Neural progenitor cell (in vitro differentiated cells): ENCODE measurements at regions not wholly inside any gene's neighbourhood (a gene's known extent, or its start where the extent isn't known, plus 50 kb on each side); places are given as distances from the start of the nearest gene placed in this dataset.
A peak's percentile ranks its signal among the peaks of the same experiment; 100 is the strongest.

ENCODE experiments used
- DNase-seq: peaks from one replicate; pipeline ENCODE4 v3.0.0-alpha.2; 2016; ENCODE audit warnings: low spot score
- H2AFZ ChIP-seq: fragments of 200-600 bp; sonication (generic); replicated peaks from 2 replicates; pipeline ENCODE4 v1.6.1; 2016; ENCODE audit warnings: antibody characterized with exemption
- H3F3A ChIP-seq: fragments of 200-600 bp; sonication (generic); 2 replicates; pipeline ENCODE4 v1.6.1; 2016; ENCODE audit warnings: antibody characterized with exemption, low read depth
- H3K27ac ChIP-seq: fragments of 200-600 bp; sonication (generic); 2 replicates; pipeline ENCODE4 v1.5.1; 2016; ENCODE audit warnings: mild to moderate bottlenecking
- H3K27me3 ChIP-seq: fragments of 200-600 bp; sonication (generic); 2 replicates; pipeline ENCODE4 v1.6.1; 2016; ENCODE audit warnings: mild to moderate bottlenecking, moderate library complexity
- H3K36me3 ChIP-seq: fragments of 200-600 bp; sonication (generic); 2 replicates; pipeline ENCODE4 v1.5.1; 2016
- H3K4me1 ChIP-seq: fragments of 200-600 bp; sonication (generic); 2 replicates; pipeline ENCODE4 v1.6.1; 2016; ENCODE audit warnings: mixed run types
- H3K4me2 ChIP-seq: fragments of 200-600 bp; sonication (generic); 2 replicates; pipeline ENCODE4 v1.6.1; 2016
- H3K4me3 ChIP-seq: fragments of 200-600 bp; sonication (generic); 2 replicates; pipeline ENCODE4 v1.5.1; 2016
- H3K79me2 ChIP-seq: fragments of 200-600 bp; sonication (generic); 2 replicates; pipeline ENCODE4 v1.6.1; 2016; ENCODE audit warnings: low read depth
- H3K9ac ChIP-seq: fragments of 200-600 bp; sonication (generic); 2 replicates; pipeline ENCODE4 v1.6.1; 2016
- H3K9me3 ChIP-seq: fragments of 200-600 bp; sonication (generic); 2 replicates; pipeline ENCODE4 v1.5.1; 2016; ENCODE audit warnings: low read depth
- H4K20me1 ChIP-seq: fragments of 200-600 bp; sonication (generic); 2 replicates; pipeline ENCODE4 v1.6.1; 2016; ENCODE audit warnings: low read depth
- H3K27ac Mint-ChIP-seq: 3 replicates; pipeline ENCODE4 v1.8.0; 2021; ENCODE audit warnings: mixed read lengths
- H3K27me3 Mint-ChIP-seq: 2 replicates; pipeline ENCODE4 v1.8.0; 2022; ENCODE audit warnings: low read depth, mild to moderate bottlenecking, inconsistent platforms, moderate library complexity, mixed read lengths; ENCODE audit not compliant: insufficient read depth
- H3K36me3 Mint-ChIP-seq: 3 replicates; pipeline ENCODE4 v1.8.0; 2021; ENCODE audit warnings: mixed read lengths
- H3K4me1 Mint-ChIP-seq: 3 replicates; pipeline ENCODE4 v1.8.0; 2021; ENCODE audit warnings: mixed read lengths
- H3K4me3 Mint-ChIP-seq: 3 replicates; pipeline ENCODE4 v1.8.0; 2021; ENCODE audit warnings: mild to moderate bottlenecking, moderate library complexity, mixed read lengths
- H3K9me3 Mint-ChIP-seq: 3 replicates; pipeline ENCODE4 v1.8.0; 2020; ENCODE audit warnings: mixed read lengths
- CTCF ChIP-seq: fragments of 200-600 bp; sonication (generic); IDR thresholded peaks from 2 replicates; pipeline ENCODE4 v1.5.1; 2017; ENCODE audit warnings: antibody characterized with exemption, mild to moderate bottlenecking
- EZH2 ChIP-seq: fragments of 200-600 bp; sonication (generic); IDR thresholded peaks from 2 replicates; pipeline ENCODE4 v1.6.1; 2017; ENCODE audit warnings: antibody characterized with exemption, mild to moderate bottlenecking, moderate library complexity
- EZH2phosphoT487 ChIP-seq: fragments of 200-600 bp; sonication (generic); IDR thresholded peaks from 2 replicates; pipeline ENCODE4 v1.6.1; 2017; ENCODE audit warnings: antibody characterized with exemption

GRCh38 chr20:19807946-19808330 lies 49.9 kb downstream of the RIN2 start:
- no peaks in the 10 kb centered on the region for H3K27me3 ChIP-seq
- no peaks in the 10 kb centered on the region for H3F3A ChIP-seq
- no peaks in the 10 kb centered on the region for H3K4me1 ChIP-seq
- no peaks in the 10 kb centered on the region for H3K79me2 ChIP-seq
- H3K27ac ChIP-seq = no peak overlapping the region
- H3K4me3 Mint-ChIP-seq = no peak overlapping the region
- H3K9ac ChIP-seq = no peak overlapping the region
- no peak for DNase-seq
- no peaks in the 10 kb centered on the region for H3K9me3 ChIP-seq
- H3K36me3 ChIP-seq = no peaks in the 10 kb centered on the region
- no peaks in the 10 kb centered on the region for H3K9me3 Mint-ChIP-seq
- peaks cover 34% of the 10 kb centered on the region for H3K36me3 Mint-ChIP-seq
- H2AFZ ChIP-seq = no peak overlapping the region
- H3K4me1 Mint-ChIP-seq = no peaks in the 10 kb centered on the region
- H3K27ac Mint-ChIP-seq = no peak overlapping the region
- no peaks in the 10 kb centered on the region for H4K20me1 ChIP-seq
- peaks cover 2% of the 10 kb centered on the region for H3K27me3 Mint-ChIP-seq
- no peak overlapping the region for H3K4me2 ChIP-seq
- H3K4me3 ChIP-seq = no peak overlapping the region
- no peak for TF ChIP-seq EZH2phosphoT487
- no peak for TF ChIP-seq EZH2
- TF ChIP-seq CTCF = no peak

GRCh38 chr20:19808498-19808897 lies 50.4 kb downstream of the RIN2 start:
- no peak overlapping the region for H2AFZ ChIP-seq
- DNase-seq = no peak
- H3F3A ChIP-seq = no peaks in the 10 kb centered on the region
- H3K9ac ChIP-seq = no peak overlapping the region
- no peaks in the 10 kb centered on the region for H4K20me1 ChIP-seq
- Mint-ChIP-seq H3K36me3 (peaks cover 28% of the 10 kb centered on the region), H3K9me3 (no peaks in the 10 kb centered on the region), H3K4me1 (no peaks in the 10 kb centered on the region), H3K27ac (no peak overlapping the region), H3K4me3 (no peak overlapping the region), H3K27me3 (peaks cover 2% of the 10 kb centered on the region)
- TF ChIP-seq EZH2phosphoT487 (no peak), EZH2 (no peak), CTCF (no peak)
- H3K27ac ChIP-seq = no peak overlapping the region
- H3K9me3 ChIP-seq = no peaks in the 10 kb centered on the region
- H3K27me3 ChIP-seq = no peaks in the 10 kb centered on the region
- no peaks in the 10 kb centered on the region for H3K4me1 ChIP-seq
- no peaks in the 10 kb centered on the region for H3K36me3 ChIP-seq
- H3K4me3 ChIP-seq = no peak overlapping the region
- no peaks in the 10 kb centered on the region for H3K79me2 ChIP-seq
- no peak overlapping the region for H3K4me2 ChIP-seq

GRCh38 chr20:19809505-19809904 lies 51.4 kb downstream of the RIN2 start:
- no peaks in the 10 kb centered on the region for H3K9me3 Mint-ChIP-seq
- Histone ChIP-seq H3K79me2 (no peaks in the 10 kb centered on the region), H3K4me2 (no peak overlapping the region), H2AFZ (no peak overlapping the region), H3K9me3 (no peaks in the 10 kb centered on the region), H3K9ac (no peak overlapping the region), H3K36me3 (no peaks in the 10 kb centered on the region), H3K27me3 (no peaks in the 10 kb centered on the region), H3F3A (no peaks in the 10 kb centered on the region), H3K4me1 (no peaks in the 10 kb centered on the region), H3K4me3 (no peak overlapping the region), H4K20me1 (no peaks in the 10 kb centered on the region), H3K27ac (no peak overlapping the region)
- H3K36me3 Mint-ChIP-seq = peaks cover 20% of the 10 kb centered on the region
- no peaks in the 10 kb centered on the region for H3K4me1 Mint-ChIP-seq
- peak overlapping the region; percentile 25 for H3K27ac Mint-ChIP-seq
- H3K27me3 Mint-ChIP-seq = peaks cover 2% of the 10 kb centered on the region
- DNase-seq = no peak
- TF ChIP-seq EZH2 = no peak
- no peak for TF ChIP-seq EZH2phosphoT487
- no peak for TF ChIP-seq CTCF
- no peak overlapping the region for H3K4me3 Mint-ChIP-seq

DNA sequence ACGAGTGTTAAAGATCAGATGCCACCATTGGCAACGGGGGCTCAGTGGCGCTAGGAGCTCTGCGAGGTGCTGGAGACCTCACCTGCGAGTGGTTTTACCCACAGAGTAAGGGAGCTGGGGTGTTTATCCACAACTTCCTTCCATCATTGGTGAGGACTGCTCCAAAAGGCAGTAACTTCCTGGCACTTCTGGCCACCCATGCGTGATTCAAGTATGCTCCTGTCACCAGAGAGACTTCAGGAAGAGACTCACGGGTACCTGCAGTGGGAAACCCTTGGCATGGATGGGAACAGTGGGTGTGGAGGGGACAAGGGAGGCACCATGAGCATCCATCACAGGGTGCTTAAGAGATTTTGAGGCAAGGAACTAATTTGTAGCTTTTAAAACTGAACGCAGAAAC lies 53.2 kb downstream of the RIN2 start:
- H3K79me2 ChIP-seq = no peaks in the 10 kb centered on the region
- no peak overlapping the region for H3K4me2 ChIP-seq
- no peaks in the 10 kb centered on the region for H3K9me3 ChIP-seq
- H3K4me1 ChIP-seq = no peaks in the 10 kb centered on the region
- H3K36me3 ChIP-seq = no peaks in the 10 kb centered on the region
- no peak overlapping the region for H3K9ac ChIP-seq
- Mint-ChIP-seq H3K36me3 (peaks cover 17% of the 10 kb centered on the region), H3K4me1 (peaks cover 7% of the 10 kb centered on the region), H3K4me3 (no peak overlapping the region), H3K27me3 (peaks cover 2% of the 10 kb centered on the region), H3K27ac (peak overlapping the region; percentile 80), H3K9me3 (no peaks in the 10 kb centered on the region)
- no peak overlapping the region for H3K27ac ChIP-seq
- no peaks in the 10 kb centered on the region for H3K27me3 ChIP-seq
- no peak overlapping the region for H2AFZ ChIP-seq
- no peaks in the 10 kb centered on the region for H4K20me1 ChIP-seq
- no peak overlapping the region for H3K4me3 ChIP-seq
- TF ChIP-seq CTCF (no peak), EZH2 (no peak), EZH2phosphoT487 (no peak)
- DNase-seq = no peak
- H3F3A ChIP-seq = no peaks in the 10 kb centered on the region
